ENCODE measurements at regions not wholly inside any gene's neighbourhood (a gene's known extent, or its start where the extent isn't known, plus 50 kb on each side); places are given as distances from the start of the nearest gene placed in this dataset.
"Not testable (repeated sequence)": the region's sequence is repeated elsewhere in the genome, so short reads cannot be mapped to it uniquely, and the experiment has no call there.

DNA sequence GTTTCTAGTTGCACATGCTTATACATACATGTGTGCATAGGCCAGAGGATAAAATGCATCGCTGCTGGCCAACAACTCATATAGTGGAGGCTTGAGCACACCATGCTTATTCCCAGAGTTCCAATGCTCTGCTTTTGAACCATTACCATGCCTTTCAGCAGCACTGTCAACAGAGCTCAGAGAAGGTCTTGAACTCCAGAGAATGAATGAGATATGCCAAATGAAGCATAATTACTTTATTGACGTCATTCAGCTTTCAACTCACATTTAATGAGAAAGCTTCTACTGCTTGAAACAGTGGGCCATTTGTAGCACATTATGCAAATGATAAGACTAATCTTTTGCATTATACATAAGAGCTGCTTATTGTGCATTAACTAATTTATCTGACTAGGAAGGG lies 765.3 kb upstream of the GRAMD2B start:
- DNase-seq (ENCODE audit: low read depth) = no peak
- in situ Hi-C loops (cut with HindIII; ENCODE audit: low pct_unique_long_range_greater_than_20kb, low sequenced_read_pairs) = no loop called here

DNA sequence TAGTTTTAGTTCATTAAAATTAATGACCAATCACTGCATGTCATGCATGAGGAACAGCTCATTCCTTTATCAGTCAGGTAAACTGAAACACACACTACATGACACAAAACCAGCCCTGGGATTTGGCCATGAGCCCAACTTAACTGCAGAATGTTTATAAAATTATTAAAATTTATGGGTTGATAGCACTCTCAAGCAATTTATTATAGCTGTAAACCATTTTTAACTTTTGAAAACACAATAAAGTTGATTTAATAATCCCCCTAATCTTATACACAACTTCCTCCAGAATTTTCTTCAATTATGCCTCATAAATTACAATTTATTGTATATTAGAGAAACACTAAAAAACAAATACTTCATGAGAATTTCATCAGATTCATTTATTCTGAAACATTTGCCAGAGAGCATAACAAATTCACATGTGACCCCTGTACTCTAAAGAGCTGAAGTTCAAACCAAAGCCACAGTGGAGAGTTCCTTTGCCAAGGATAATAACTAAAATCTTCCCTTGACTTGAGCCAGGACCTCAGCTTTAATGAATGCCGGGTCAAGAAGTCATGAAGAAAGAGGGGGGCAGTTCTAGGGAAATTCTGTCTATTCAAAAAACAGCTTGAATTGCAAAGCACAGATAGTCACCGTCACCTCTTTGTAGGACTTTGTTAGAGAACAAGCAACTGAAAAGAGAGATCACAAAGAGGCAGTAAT lies 763.7 kb upstream of the GRAMD2B start:
- DNase-seq (ENCODE audit: low read depth) = peak; percentile 23
- in situ Hi-C loops (cut with HindIII; ENCODE audit: low pct_unique_long_range_greater_than_20kb, low sequenced_read_pairs) = no loop called here

DNA sequence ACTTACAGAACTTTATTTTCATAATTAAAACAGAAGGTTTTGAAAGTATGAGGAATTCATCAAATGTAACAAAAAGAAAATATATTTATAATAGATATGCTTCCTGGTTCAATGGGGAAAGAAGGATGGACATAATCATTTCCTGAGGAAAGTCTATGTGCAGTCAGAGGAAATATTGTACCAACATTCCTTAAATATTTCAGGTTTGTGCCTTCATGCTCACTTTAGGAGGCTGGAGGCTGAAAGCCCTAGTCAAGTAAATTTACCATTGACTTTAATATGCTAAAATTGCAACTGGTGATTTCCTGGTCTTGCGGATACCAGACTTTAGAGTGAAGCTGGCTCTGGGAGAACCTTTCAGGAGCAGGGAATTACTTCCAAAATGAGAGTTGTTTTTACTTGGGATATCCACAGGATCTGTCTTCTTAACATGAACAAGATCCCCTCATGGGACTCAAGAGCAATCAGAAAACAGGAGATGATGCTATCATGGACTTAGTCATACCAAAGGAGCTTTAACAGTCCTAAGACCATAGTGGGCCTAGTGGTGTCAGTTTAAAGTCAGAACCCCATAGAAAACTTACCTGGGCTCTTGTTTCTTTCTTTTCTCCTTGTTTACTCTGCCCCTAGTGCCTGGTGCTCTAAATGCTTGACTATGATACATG lies 762.8 kb upstream of the GRAMD2B start:
- in situ Hi-C loops (cut with HindIII; ENCODE audit: low pct_unique_long_range_greater_than_20kb, low sequenced_read_pairs) = no loop called here
- no peak for DNase-seq (ENCODE audit: low read depth)

DNA sequence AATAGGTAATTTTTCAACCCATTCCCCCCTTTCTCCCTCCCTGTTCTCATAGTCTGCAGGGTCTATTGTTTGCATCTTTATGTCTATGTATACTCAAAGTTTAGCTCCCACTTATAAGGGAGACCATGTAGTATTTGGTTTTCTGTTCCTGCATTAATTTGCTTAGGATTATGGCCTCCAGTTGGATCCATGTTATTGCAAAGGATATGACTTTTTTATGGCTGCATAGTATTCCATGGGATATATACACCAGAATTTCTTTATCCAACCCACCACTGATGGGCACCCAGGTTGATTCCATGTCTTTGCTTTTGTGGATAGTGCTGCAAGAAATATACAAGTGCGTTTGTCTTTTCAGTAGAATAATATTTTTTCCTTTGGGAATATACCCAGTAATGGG lies 761.6 kb upstream of the GRAMD2B start:
- in situ Hi-C loops (cut with HindIII; ENCODE audit: low pct_unique_long_range_greater_than_20kb, low sequenced_read_pairs) = no loop called here
- DNase-seq (ENCODE audit: low read depth) = no peak

DNA sequence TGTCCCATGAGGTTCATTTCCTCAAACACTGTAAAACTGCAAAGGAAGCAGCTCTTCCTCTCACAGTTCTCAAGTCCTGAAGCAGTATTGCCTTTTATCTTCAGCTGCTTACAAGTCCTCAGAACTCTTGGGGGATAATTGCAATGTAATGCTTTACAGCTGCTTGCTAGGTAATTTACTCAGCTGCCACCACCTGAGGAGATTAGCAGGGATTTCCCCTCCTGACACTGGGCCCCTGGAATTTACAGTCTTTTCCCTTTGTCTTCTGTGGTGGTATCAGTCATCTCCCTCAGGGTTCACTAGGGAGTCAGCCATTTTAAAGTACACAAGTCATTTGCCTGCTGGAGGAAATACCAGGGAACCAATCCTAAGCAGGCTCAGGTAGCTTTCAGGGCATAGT lies 754.3 kb upstream of the GRAMD2B start:
- DNase-seq (ENCODE audit: low read depth) = peak; percentile 5
- in situ Hi-C loops (cut with HindIII; ENCODE audit: low pct_unique_long_range_greater_than_20kb, low sequenced_read_pairs) = no loop called here

DNA sequence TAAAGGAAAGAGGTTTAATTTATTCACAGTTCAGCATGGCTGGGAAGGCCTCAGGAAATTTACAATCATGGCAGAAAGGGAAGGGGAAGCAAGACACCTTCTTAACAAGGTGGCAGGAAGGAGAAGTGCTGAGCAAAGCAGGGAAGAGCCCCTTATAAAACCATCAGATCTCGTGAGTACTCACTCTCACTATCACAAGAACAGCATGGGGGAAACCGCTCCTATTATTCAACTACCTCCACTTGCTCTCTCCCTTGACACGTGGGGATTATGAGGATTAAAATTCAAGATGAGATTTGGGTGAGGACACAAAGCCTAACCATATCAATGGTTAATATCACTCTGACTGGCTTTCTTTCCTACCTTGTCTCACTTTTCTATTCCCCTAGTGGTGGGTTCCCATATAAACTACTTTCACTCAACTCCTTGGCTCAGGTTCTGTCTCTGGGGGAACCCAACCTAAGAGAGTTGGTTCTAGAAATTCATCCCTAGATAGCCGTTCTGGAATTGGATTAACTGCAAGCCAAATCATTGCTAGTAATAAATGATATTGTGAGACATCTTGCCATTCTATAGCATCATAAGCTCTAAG lies 749.8 kb upstream of the GRAMD2B start:
- in situ Hi-C loops (cut with HindIII; ENCODE audit: low pct_unique_long_range_greater_than_20kb, low sequenced_read_pairs) = no loop called here
- DNase-seq (ENCODE audit: low read depth) = no peak

DNA sequence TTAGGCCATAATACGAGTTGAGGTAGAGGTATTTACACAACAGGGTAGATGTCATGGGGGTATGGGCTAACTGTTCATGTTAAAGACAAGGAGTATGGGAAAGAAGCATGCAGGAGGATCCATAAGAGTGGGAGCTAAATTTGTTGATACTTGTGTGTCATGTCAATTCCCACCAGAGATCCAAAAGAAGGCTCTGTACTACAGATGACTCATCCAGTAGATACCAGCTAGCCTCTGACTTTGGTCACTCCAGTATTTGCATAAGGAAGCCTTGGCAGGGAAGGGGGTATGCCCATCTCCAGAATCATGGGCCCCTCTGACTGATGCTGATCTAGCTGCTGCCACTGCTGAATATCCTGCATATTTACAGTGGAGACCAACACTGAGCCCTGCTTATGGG lies 743.7 kb upstream of the GRAMD2B start:
- DNase-seq (ENCODE audit: low read depth) = no peak
- in situ Hi-C loops (cut with HindIII; ENCODE audit: low pct_unique_long_range_greater_than_20kb, low sequenced_read_pairs) = no loop called here

DNA sequence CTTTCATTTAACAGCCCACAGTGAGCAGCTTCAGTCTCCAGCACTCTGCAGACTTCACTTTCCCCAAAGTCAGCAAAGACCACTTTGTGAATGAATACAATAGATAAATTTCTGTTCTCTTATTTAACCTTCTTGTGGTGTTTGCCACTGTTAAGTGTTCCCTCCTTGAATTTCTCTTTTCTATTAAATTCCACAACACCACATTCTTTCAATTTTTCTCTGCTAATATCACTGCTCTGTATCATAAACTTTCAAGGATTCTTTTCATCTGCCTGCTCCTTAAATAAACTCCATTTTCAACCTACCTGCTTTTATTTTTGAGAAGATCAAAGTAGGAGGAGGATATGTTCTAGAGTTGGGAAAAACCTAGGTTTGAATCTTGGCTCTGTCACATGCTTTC lies 739.5 kb upstream of the GRAMD2B start:
- in situ Hi-C loops (cut with HindIII; ENCODE audit: low pct_unique_long_range_greater_than_20kb, low sequenced_read_pairs) = no loop called here
- DNase-seq (ENCODE audit: low read depth) = no peak

DNA sequence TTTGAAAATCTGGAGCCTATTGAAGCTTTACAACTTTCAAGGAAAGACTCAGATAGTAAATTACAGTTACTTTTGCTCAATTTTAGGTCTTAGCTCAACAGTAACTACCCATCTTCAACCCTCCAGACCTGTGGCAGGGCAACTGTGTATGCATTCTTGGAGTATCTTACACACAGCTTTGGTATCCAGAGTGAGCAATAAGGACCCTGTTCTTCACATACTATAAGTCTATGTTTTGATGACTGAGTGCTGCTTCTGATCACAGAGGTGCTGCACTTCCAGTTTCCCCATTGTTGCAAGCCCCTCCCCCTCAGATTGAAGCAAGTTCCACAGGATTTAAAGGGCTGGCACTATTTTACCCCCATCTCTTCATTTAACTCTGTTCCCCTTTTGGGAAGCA lies 737.4 kb upstream of the GRAMD2B start:
- in situ Hi-C loops (cut with HindIII; ENCODE audit: low pct_unique_long_range_greater_than_20kb, low sequenced_read_pairs) = no loop called here
- DNase-seq (ENCODE audit: low read depth) = no peak

DNA sequence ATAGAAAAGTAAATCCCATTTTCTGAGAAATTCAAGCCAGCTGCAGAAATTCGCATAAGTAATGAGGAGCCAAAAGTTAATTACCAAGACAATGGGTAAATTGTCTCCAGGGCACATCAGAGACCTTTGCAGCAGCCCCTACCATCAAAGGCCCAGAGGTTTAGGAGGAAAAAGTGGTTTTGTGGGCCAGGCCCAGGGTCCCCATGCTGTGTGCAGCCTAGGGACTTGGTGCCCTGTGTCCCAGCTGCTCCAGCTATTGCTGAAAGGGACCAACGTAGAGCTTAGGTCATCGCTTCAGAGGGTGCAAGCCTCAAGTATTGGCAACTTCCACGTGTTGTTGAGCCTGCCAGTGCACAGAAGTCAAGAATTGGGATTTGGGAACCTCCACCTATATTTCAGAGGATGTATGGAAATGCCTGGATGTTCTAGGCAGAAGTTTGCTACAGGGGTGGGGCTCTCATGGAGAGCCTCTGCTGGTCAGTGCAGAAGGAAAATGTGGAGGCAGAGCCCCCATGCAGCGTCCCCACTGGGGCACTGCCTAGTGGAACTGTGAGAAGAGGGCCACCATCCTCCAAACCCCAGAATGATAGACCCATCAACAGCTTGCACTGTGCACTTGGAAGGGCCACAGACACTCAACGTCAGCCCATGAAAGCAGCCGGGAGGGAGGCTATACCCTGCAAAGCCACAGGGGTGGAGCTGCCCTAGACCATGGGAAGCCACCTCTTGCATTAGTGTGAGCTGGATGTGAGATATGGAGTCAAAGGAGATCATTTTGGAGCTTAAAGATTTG lies 731.3 kb upstream of the GRAMD2B start:
- DNase-seq (ENCODE audit: low read depth); in situ Hi-C loops (cut with HindIII; ENCODE audit: low pct_unique_long_range_greater_than_20kb, low sequenced_read_pairs): not testable (repeated sequence)

DNA sequence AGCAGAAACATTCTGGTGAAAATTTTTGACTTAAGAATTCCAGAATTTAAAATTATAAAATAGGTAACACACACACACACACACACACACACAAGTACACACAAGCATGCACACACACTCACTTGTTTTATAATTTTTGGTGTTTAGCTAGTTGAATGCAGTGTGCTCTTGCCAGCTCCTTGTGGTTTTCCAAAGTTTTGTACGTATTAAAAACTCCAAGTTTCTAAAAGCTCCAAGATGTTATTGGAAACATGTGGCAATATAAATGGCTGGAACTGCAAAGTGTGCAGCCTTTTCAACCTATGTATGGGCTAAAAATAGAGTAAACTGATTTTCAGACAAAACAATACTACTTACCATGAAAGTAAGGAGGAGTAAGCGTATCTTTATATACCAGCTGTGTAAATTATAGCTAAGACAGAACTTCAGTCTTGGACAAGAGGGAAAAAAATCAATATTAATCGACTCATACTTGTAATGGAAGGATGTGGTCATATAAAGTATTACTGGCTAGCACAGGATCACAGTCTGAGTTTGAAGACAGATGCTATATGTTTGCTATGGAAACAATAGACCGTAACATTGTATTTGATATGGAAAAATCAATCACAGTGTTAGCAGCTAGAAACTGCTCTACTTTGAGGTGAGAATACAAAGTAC lies 727.1 kb upstream of the GRAMD2B start:
- in situ Hi-C loops (cut with HindIII; ENCODE audit: low pct_unique_long_range_greater_than_20kb, low sequenced_read_pairs) = no loop called here
- no peak for DNase-seq (ENCODE audit: low read depth)

DNA sequence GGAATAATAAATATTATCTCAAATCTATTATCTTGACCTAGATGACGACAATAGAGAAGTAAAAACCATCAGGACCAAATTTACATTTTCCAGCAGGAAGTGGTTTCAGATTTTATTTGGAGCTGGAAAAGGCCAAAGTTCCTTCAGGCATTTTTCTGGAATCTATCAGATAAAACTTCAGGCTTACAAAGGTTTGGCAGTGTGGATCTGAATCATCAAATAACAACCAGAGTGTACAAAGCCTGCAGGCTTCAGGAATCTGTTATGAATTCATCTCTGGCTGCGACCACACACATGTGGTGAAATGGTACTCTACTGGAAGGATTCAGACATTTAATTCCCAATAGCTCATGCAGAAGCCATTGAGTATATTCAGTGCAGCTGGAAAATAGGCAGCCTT lies 726.4 kb upstream of the GRAMD2B start:
- in situ Hi-C loops (cut with HindIII; ENCODE audit: low pct_unique_long_range_greater_than_20kb, low sequenced_read_pairs) = no loop called here
- peak; percentile 13 for DNase-seq (ENCODE audit: low read depth)

DNA sequence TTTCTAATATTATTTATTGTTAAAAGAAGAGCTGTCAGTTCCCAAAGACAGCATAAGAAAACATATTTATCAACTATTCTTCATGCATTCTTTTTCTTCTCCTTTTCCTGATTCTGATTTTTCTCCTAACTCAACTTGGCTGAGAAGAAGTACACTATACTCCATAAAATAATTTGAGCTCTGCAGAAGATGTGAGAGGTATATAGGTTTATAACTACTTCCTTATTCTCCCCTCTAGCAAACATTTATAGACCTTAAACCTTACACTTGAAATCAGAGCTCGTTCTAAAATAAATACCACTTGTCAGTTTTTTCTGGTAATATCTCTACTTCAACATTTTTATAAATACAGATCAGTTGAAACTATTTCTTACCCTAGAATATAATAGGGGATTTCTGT lies 724.8 kb upstream of the GRAMD2B start:
- in situ Hi-C loops (cut with HindIII; ENCODE audit: low pct_unique_long_range_greater_than_20kb, low sequenced_read_pairs) = no loop called here
- no peak for DNase-seq (ENCODE audit: low read depth)

DNA sequence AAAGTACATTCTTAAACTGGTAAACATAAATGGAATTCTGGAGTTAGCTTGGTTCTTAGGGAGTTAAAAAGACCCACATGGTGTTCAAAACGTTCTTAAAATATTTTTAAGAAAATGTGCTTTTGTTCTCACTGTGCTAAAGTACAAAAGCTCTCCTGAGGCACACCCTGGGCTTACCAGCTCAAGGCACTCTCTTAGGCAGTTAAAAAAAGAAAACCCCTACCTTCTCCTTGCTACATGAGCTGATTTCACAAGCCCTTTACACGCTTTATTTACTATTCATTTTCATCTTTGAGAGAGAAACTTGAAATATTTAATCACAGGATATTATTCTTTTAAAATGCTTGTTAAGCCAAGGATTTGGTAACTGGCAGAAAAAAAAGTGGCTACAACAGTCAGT lies 723.3 kb upstream of the GRAMD2B start:
- DNase-seq (ENCODE audit: low read depth) = no peak
- in situ Hi-C loops (cut with HindIII; ENCODE audit: low pct_unique_long_range_greater_than_20kb, low sequenced_read_pairs) = no loop called here

DNA sequence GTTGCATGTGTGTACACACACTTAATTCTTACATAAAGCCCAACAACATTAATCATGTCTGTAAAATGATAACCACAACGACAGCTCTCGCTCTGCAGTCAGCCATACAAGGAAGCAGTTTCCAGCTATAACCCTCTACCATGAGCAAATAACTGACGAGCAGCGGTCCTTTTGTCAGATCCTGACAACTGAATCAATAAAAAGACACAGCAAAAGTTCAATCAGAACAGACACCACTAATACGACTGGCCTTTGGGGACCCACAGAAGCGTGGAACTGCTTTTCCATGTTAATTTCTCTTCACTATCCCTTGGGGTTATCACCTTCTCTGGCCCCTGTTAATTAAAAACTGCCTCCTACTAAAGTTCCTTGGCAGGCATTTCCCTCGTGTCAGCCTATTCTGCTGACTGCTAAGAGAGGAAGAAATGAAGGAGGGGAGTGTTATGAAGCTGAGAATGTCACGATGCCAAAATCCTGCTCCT lies 722.8 kb upstream of the GRAMD2B start:
- DNase-seq (ENCODE audit: low read depth) = peak; percentile 67
- in situ Hi-C loops (cut with HindIII; ENCODE audit: low pct_unique_long_range_greater_than_20kb, low sequenced_read_pairs) = no loop called here

DNA sequence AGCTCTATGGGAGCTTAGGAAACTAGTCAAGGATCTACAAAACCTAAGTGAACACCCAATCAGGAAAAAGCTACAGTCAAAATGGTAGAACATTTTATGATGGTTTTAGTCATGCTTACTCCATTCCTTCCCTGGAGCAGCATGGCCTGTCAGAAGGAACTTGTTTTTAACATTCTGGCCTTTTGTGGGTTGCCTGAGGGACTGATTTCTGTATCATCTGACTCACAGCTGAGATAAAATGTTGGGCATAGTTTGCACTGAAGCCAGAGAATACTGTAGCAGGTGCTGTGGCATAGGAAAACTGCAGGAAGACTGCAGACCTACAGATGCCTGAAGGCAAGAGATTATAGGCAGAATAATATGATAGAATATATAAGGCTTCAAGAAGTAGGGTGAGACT lies 719.6 kb upstream of the GRAMD2B start:
- DNase-seq (ENCODE audit: low read depth) = no peak
- in situ Hi-C loops (cut with HindIII; ENCODE audit: low pct_unique_long_range_greater_than_20kb, low sequenced_read_pairs) = no loop called here

DNA sequence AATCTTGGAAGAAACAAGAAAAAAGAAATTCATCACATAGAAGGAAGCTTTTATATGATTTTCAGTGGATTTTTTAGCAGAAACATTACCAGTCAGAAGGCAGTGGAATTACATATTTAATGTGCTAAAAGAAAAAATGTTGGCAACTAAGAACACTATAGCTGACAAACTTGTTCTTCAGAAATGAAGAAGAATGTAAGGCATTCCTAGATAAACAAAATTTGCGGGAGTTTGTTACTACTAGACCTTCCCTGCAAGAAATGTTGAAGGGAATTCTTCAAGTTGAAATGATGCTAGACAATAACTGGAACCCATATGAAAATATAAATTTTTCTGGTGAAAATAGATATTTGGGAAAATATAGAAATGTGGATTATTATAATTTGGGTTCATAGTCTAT lies 718.3 kb upstream of the GRAMD2B start:
- DNase-seq (ENCODE audit: low read depth) = no peak
- in situ Hi-C loops (cut with HindIII; ENCODE audit: low pct_unique_long_range_greater_than_20kb, low sequenced_read_pairs) = no loop called here

DNA sequence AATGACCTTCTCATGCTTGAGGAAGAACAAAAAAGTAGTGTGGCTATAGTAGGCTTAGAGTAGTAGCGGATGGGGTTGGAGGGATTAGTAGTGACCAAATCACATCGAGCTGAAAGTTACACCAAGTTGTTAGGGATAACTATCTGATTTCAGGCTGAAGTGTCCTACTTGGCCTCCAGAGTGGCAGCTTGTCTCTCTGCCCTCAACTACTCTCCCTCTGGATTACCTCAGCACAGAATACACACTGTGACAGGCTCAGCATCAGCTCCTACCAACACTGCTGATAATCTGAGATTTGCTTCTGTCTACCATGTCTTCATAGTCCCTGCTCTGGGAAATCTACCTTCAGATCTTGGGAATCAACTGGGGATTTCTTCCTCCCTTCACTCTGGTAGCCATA lies 714.6 kb upstream of the GRAMD2B start:
- in situ Hi-C loops (cut with HindIII; ENCODE audit: low pct_unique_long_range_greater_than_20kb, low sequenced_read_pairs) = no loop called here
- no peak for DNase-seq (ENCODE audit: low read depth)

DNA sequence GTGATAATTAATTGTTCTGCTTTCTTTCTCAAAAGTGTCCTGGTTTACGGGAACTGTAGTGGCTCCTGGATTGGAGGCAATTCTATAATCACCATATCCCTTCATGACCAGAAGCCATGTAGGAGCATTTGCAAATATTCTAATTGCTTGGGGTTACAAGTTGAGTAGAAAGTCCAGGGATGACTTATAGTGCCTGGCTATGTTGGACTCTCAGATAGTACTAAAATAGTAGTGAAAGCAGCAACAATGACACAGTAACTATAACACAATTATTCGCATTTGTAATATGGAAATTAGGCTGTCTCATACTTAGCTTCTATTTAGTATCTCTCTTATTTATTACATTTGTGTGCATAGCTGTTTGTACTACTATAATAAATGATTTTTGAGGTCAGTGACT lies 712.5 kb upstream of the GRAMD2B start:
- no peak for DNase-seq (ENCODE audit: low read depth)
- in situ Hi-C loops (cut with HindIII; ENCODE audit: low pct_unique_long_range_greater_than_20kb, low sequenced_read_pairs) = no loop called here
